ENCODE measurements at regions not wholly inside any gene's neighbourhood (a gene's known extent, or its start where the extent isn't known, plus 50 kb on each side); places are given as distances from the start of the nearest gene placed in this dataset.

- Histone ChIP-seq H3K36me3 (no peaks in the 10 kb centered on the region), H3K4me1 (no peaks in the 10 kb centered on the region), H3K4me3 (no peak overlapping the region), H3K27ac (no peak overlapping the region), H3K9me3 (no peaks in the 10 kb centered on the region), H3K27me3 (no peaks in the 10 kb centered on the region)
- TF ChIP-seq CTCF (IDR thresholded peaks at IDR 0.05): no peak
- no peak for TF ChIP-seq POLR2A (IDR thresholded peaks at IDR 0.05)
- intact Hi-C loops (cut with DNase I; ENCODE audit: low total_unique reads): no loop called here
- no peak for DNase-seq
Measured at GRCh38 chr2:217031445-217031844, 171.6 kb upstream of the TNP1 start.

GRCh38 chr2:217030081-217030480 lies 170.2 kb upstream of the TNP1 start:
- TF ChIP-seq POLR2A (IDR thresholded peaks at IDR 0.05): no peak
- TF ChIP-seq CTCF (IDR thresholded peaks at IDR 0.05): no peak
- intact Hi-C loops (cut with DNase I; ENCODE audit: low total_unique reads): no loop called here

GRCh38 chr2:217028128-217028527 lies 168.3 kb upstream of the TNP1 start:
- Histone ChIP-seq H3K4me1 (no peaks in the 10 kb centered on the region), H3K27me3 (no peaks in the 10 kb centered on the region), H3K9me3 (no peaks in the 10 kb centered on the region), H3K36me3 (no peaks in the 10 kb centered on the region), H3K27ac (no peak overlapping the region), H3K4me3 (no peak overlapping the region)
- DNase-seq: no peak
- intact Hi-C loops (cut with DNase I; ENCODE audit: low total_unique reads): no loop called here
- TF ChIP-seq POLR2A (IDR thresholded peaks at IDR 0.05): no peak
- no peak for TF ChIP-seq CTCF (IDR thresholded peaks at IDR 0.05)

More at GRCh38 chr2:217030081-217030480, 170.2 kb upstream of the TNP1 start:
- Histone ChIP-seq H3K27me3 (no peaks in the 10 kb centered on the region), H3K27ac (no peak overlapping the region), H3K4me1 (no peaks in the 10 kb centered on the region), H3K4me3 (no peak overlapping the region), H3K36me3 (no peaks in the 10 kb centered on the region), H3K9me3 (no peaks in the 10 kb centered on the region)
- no peak for DNase-seq

GRCh38 chr2:217027414-217027813 lies 167.6 kb upstream of the TNP1 start:
- Histone ChIP-seq H3K27me3 (no peaks in the 10 kb centered on the region), H3K9me3 (no peaks in the 10 kb centered on the region), H3K4me1 (no peaks in the 10 kb centered on the region), H3K4me3 (no peak overlapping the region), H3K36me3 (no peaks in the 10 kb centered on the region), H3K27ac (no peak overlapping the region)
- intact Hi-C loops (cut with DNase I; ENCODE audit: low total_unique reads): no loop called here
- no peak for DNase-seq
- TF ChIP-seq CTCF (IDR thresholded peaks at IDR 0.05) (no peak), POLR2A (IDR thresholded peaks at IDR 0.05) (no peak)

- no peak for TF ChIP-seq POLR2A (IDR thresholded peaks at IDR 0.05)
- no peak for TF ChIP-seq CTCF (IDR thresholded peaks at IDR 0.05)
- no peaks in the 10 kb centered on the region for H3K9me3 ChIP-seq
- no peaks in the 10 kb centered on the region for H3K27me3 ChIP-seq
- no peaks in the 10 kb centered on the region for H3K4me1 ChIP-seq
- no peak overlapping the region for H3K27ac ChIP-seq
- no peaks in the 10 kb centered on the region for H3K36me3 ChIP-seq
- intact Hi-C loops (cut with DNase I; ENCODE audit: low total_unique reads): no loop called here
- no peak for DNase-seq
- no peak overlapping the region for H3K4me3 ChIP-seq
Measured at GRCh38 chr2:217026569-217026968, 166.7 kb upstream of the TNP1 start.

Data from uterus (tissue), 3 donors.